Fibroblast of villous mesenchyme (primary cell): ENCODE measurements at regions not wholly inside any gene's neighbourhood (a gene's known extent, or its start where the extent isn't known, plus 50 kb on each side); places are given as distances from the start of the nearest gene placed in this dataset.

Source experiments
- DNase-seq: peaks from one replicate; pipeline ENCODE4 v3.0.0-alpha.2; 2010; ENCODE audit warnings: low read depth
- H3K4me3 ChIP-seq: 2 replicates; pipeline ENCODE4 v1.5.1; 2011; ENCODE audit warnings: low read depth, mild to moderate bottlenecking, low read length
- TF ChIP-seq, protein P1 (sequence below): IDR thresholded peaks from 2 replicates; pipeline ENCODE4 v1.5.1; 2012; ENCODE audit warnings: low read depth, mild to moderate bottlenecking, low read length; ENCODE audit not compliant: insufficient read depth

GRCh38 chr6:139638179-139638941, 263.9 kb upstream of the CITED2 start:
- TF ChIP-seq, protein P1, sequence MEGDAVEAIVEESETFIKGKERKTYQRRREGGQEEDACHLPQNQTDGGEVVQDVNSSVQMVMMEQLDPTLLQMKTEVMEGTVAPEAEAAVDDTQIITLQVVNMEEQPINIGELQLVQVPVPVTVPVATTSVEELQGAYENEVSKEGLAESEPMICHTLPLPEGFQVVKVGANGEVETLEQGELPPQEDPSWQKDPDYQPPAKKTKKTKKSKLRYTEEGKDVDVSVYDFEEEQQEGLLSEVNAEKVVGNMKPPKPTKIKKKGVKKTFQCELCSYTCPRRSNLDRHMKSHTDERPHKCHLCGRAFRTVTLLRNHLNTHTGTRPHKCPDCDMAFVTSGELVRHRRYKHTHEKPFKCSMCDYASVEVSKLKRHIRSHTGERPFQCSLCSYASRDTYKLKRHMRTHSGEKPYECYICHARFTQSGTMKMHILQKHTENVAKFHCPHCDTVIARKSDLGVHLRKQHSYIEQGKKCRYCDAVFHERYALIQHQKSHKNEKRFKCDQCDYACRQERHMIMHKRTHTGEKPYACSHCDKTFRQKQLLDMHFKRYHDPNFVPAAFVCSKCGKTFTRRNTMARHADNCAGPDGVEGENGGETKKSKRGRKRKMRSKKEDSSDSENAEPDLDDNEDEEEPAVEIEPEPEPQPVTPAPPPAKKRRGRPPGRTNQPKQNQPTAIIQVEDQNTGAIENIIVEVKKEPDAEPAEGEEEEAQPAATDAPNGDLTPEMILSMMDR = no peak
- no peak for DNase-seq

GRCh38 chr6:139637766-139638165, 263.3 kb upstream of the CITED2 start:
- TF ChIP-seq, protein P1 = no peak
- no peak for DNase-seq
- no peak overlapping the region for H3K4me3 ChIP-seq

More at GRCh38 chr6:139638179-139638941, 263.9 kb upstream of the CITED2 start:
- no peak overlapping the region for H3K4me3 ChIP-seq

DNA sequence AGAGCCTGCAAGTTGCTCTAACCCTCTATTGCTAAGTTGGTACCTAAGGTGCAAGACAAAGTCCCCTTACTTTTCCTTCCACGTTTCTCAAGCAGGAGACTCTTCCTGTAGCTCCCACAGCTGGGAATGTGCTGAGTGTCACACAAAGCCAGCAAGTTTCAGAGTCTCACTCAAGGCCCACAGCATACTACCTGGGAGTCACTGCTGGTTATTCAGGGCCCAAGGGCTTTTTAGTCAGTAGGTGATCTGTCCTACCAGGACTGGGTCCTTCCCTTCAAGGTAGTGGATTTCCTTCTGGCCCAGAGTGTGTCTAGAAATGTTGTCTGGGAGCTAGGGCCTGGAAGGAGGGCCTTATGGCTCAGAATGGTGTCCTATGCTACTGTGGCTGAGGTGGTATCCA, 261.9 kb upstream of the CITED2 start:
- TF ChIP-seq, protein P1 = no peak
- no peak for DNase-seq
- no peak overlapping the region for H3K4me3 ChIP-seq

DNA sequence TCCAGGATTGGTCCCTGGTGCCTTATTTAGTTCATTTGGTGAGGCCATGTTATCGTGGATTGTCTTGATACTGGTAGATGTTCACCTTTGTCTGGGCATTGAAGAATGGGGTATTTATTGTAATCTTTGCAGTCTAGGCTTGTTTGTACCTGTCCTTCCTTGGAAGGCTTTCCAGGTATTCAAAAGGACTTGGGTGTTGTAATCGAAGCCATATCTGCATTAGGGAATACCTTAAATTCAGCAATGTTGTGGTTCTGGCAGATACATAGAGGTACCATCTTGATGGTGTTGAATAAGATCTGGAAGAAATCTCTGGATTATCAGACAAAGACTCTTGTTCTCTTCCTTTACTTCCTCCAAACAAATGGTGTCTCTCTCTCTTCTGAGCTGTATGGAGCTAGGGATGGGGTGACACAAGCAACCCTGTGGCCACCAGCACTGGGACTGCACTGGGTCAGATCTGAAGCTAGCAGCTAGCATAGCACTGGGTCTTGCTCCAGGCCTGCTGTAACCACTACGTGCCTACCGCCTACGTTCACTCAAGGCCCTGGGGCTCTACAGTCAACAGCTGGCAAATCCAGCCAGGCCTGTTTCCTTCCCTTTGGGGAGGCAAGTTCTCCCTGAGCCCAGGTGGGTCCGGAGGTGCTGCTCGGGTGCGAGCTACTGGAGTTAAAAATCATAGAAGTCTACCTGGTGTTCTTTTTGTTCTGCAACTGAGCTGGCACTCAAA, 261.1 kb upstream of the CITED2 start:
- H3K4me3 ChIP-seq = no peak overlapping the region
- no peak for DNase-seq
- TF ChIP-seq, protein P1 = no peak

GRCh38 chr6:139632840-139633239, 258.4 kb upstream of the CITED2 start:
- DNase-seq = no peak
- TF ChIP-seq, protein P1 = no peak
- H3K4me3 ChIP-seq = no peak overlapping the region

DNA sequence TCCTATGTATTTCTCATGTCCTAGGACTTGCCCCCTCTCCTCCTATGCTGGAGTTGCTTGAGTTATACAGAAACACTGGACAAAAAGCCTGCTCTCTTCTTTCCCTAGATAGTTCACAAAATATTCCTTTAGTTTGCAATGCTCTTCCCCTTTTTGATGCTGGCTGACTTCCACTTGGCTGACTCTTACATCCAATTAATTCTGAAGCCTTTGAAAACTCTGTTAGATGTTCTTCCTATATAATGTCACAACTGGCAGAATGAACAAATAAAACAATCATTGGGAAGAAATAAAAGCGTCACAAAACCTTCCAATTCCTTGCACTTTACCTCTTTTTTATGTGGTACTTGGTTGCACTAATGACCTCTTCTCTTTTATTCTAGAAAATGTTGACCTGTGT, 253.8 kb upstream of the CITED2 start:
- TF ChIP-seq, protein P1 = no peak
- no peak overlapping the region for H3K4me3 ChIP-seq
- no peak for DNase-seq
